H9 (cell line): ENCODE measurements at regions not wholly inside any gene's neighbourhood (a gene's known extent, or its start where the extent isn't known, plus 50 kb on each side); places are given as distances from the start of the nearest gene placed in this dataset.

Experiments used
- DNase-seq: peaks from one replicate; pipeline ENCODE4 v3.0.0-alpha.2; 2017
- H2AFZ ChIP-seq: one replicate; pipeline ENCODE4 v1.6.1; 2013; ENCODE audit warnings: mild to moderate bottlenecking, low read length, control low read depth, moderate library complexity
- H2AK5ac ChIP-seq: 2 replicates; pipeline ENCODE4 v1.6.1; 2013; ENCODE audit warnings: low read length, control low read depth, mixed read lengths; ENCODE audit not compliant: insufficient read length
- H2BK120ac ChIP-seq: one replicate; pipeline ENCODE4 v1.6.1; 2013; ENCODE audit warnings: low read depth, mild to moderate bottlenecking, low read length, control low read depth, inconsistent platforms; ENCODE audit not compliant: poor library complexity, severe bottlenecking
- H2BK12ac ChIP-seq: 2 replicates; pipeline ENCODE4 v1.6.1; 2013; ENCODE audit warnings: low read length, control low read depth, mixed read lengths, low read depth; ENCODE audit not compliant: insufficient read length
- H2BK15ac ChIP-seq: 2 replicates; pipeline ENCODE4 v1.6.1; 2013; ENCODE audit warnings: low read depth, low read length, control low read depth
- H2BK20ac ChIP-seq: one replicate; pipeline ENCODE4 v1.6.1; 2013; ENCODE audit warnings: low read depth, mild to moderate bottlenecking, low read length, control low read depth, inconsistent platforms; ENCODE audit not compliant: poor library complexity, severe bottlenecking
- H2BK5ac ChIP-seq: 2 replicates; pipeline ENCODE4 v1.6.1; 2013; ENCODE audit warnings: low read length, control low read depth, mixed read lengths; ENCODE audit not compliant: insufficient read length
- H3K14ac ChIP-seq: 2 replicates; pipeline ENCODE4 v1.6.1; 2013; ENCODE audit warnings: low read length, control low read depth; ENCODE audit not compliant: insufficient read depth
- H3K18ac ChIP-seq: 2 replicates; pipeline ENCODE4 v1.6.1; 2013; ENCODE audit warnings: low read depth, mild to moderate bottlenecking, mixed read lengths, low read length, control low read depth; ENCODE audit not compliant: insufficient read length
- H3K23ac ChIP-seq: 2 replicates; pipeline ENCODE4 v1.6.1; 2013; ENCODE audit warnings: low read length, control low read depth, mixed read lengths, low read depth; ENCODE audit not compliant: insufficient read length
- H3K23me2 ChIP-seq: 2 replicates; pipeline ENCODE4 v1.6.1; 2013; ENCODE audit warnings: low read depth, mild to moderate bottlenecking, mixed read lengths, low read length, control low read depth; ENCODE audit not compliant: insufficient read length, poor library complexity, severe bottlenecking
- H3K27ac ChIP-seq: 2 replicates; pipeline ENCODE4 v1.5.1; 2013; ENCODE audit warnings: low read length, control low read depth, mixed read lengths, low read depth; ENCODE audit not compliant: insufficient read length
- H3K27me3 ChIP-seq: 2 replicates; pipeline ENCODE4 v1.6.1; 2013; ENCODE audit warnings: low read length, control low read depth, inconsistent platforms; ENCODE audit not compliant: insufficient read depth
- H3K4ac ChIP-seq: 2 replicates; pipeline ENCODE4 v1.6.1; 2013; ENCODE audit warnings: low read depth, mild to moderate bottlenecking, control low read depth, inconsistent platforms, low read length, moderate library complexity
- H3K4me1 ChIP-seq: 2 replicates; pipeline ENCODE4 v1.6.1; 2013; ENCODE audit warnings: low read length, control low read depth, inconsistent platforms; ENCODE audit not compliant: insufficient read depth
- H3K4me2 ChIP-seq: 2 replicates; pipeline ENCODE4 v1.6.1; 2013; ENCODE audit warnings: low read length, control low read depth, mixed read lengths; ENCODE audit not compliant: insufficient read length, insufficient read depth
- H3K56ac ChIP-seq: 2 replicates; pipeline ENCODE4 v1.6.1; 2013; ENCODE audit warnings: low read depth, mild to moderate bottlenecking, mixed read lengths, low read length, control low read depth; ENCODE audit not compliant: insufficient read length
- H3K79me1 ChIP-seq: 2 replicates; pipeline ENCODE4 v1.6.1; 2013; ENCODE audit warnings: low read depth, mild to moderate bottlenecking, moderate library complexity, low read length, control low read depth, inconsistent platforms; ENCODE audit not compliant: insufficient read depth, poor library complexity, severe bottlenecking
- H3K79me2 ChIP-seq: 2 replicates; pipeline ENCODE4 v1.6.1; 2013; ENCODE audit warnings: low read length, control low read depth, inconsistent platforms; ENCODE audit not compliant: insufficient read depth
- H3K9ac ChIP-seq: 2 replicates; pipeline ENCODE4 v1.6.1; 2013; ENCODE audit warnings: low read length, control low read depth, mixed read lengths; ENCODE audit not compliant: insufficient read length; ENCODE audit errors: extremely low read depth
- H3K9me3 ChIP-seq: one replicate; pipeline ENCODE4 v1.6.1; 2013; ENCODE audit warnings: low read depth, low read length, inconsistent platforms; ENCODE audit not compliant: control insufficient read depth
- H3T11ph ChIP-seq: one replicate; pipeline ENCODE4 v1.6.1; 2013; ENCODE audit warnings: mild to moderate bottlenecking, low read length, control low read depth, inconsistent platforms
- H4K20me1 ChIP-seq: one replicate; pipeline ENCODE4 v1.6.1; 2013; ENCODE audit not compliant: control insufficient read depth, insufficient read length, insufficient read depth
- H4K5ac ChIP-seq: 2 replicates; pipeline ENCODE4 v1.6.1; 2013; ENCODE audit warnings: low read depth, mild to moderate bottlenecking, mixed read lengths, low read length, control low read depth; ENCODE audit not compliant: insufficient read length
- H4K8ac ChIP-seq: replicated peaks from 2 replicates; pipeline ENCODE4 v1.6.1; 2013; ENCODE audit warnings: low read length, control low read depth, mixed read lengths, low read depth; ENCODE audit not compliant: insufficient read length
- H4K91ac ChIP-seq: 2 replicates; pipeline ENCODE4 v1.6.1; 2013; ENCODE audit warnings: low read depth, mild to moderate bottlenecking, moderate library complexity, mixed read lengths, low read length, control low read depth; ENCODE audit not compliant: insufficient read length
- H3K27ac Mint-ChIP-seq, 3 experiments: 2 replicates in 2 of 3; 3 replicates in 1 of 3; pipeline ENCODE4 v1.8.0; 2020 to 2021; ENCODE audit warnings: mixed read lengths in 3 of 3, mild to moderate bottlenecking in 1 of 3, moderate library complexity in 1 of 3
- H3K27me3 Mint-ChIP-seq: 2 replicates; pipeline ENCODE4 v1.8.0; 2021; ENCODE audit warnings: low read depth, mild to moderate bottlenecking, moderate library complexity, mixed read lengths
- H3K36me3 Mint-ChIP-seq, 3 experiments: 2 replicates in 2 of 3; 3 replicates in 1 of 3; pipeline ENCODE4 v1.8.0; 2020 to 2021; ENCODE audit warnings: low read depth in 3 of 3, mixed read lengths in 3 of 3; ENCODE audit not compliant: insufficient read depth in 1 of 3
- H3K4me1 Mint-ChIP-seq, 2 experiments: 2 replicates each; pipeline ENCODE4 v1.8.0; 2020; ENCODE audit warnings: mixed read lengths in 2 of 2
- H3K4me3 Mint-ChIP-seq, 2 experiments: 2 replicates in 1 of 2; 3 replicates in 1 of 2; pipeline ENCODE4 v1.8.0; 2020 to 2021; ENCODE audit warnings: mild to moderate bottlenecking in 2 of 2, mixed read lengths in 2 of 2, moderate library complexity in 1 of 2
- H3K9me3 Mint-ChIP-seq, 2 experiments: 2 replicates in 1 of 2; 3 replicates in 1 of 2; pipeline ENCODE4 v1.8.0; 2020; ENCODE audit warnings: mild to moderate bottlenecking in 2 of 2, mixed read lengths in 2 of 2, moderate library complexity in 1 of 2
- CTCF ChIP-seq: fragments of 200-600 bp; sonication (generic); conservative IDR thresholded peaks from 3 replicates; pipeline ENCODE4 v1.8.0; 2021; ENCODE audit warnings: antibody characterized with exemption, mild to moderate bottlenecking
- WGBS: extraction: QIAGEN DNeasy Blood & Tissue Kit; methylation state at CpG from one replicate; pipeline ENCODE4 v1.1.7; 2013; ENCODE audit warnings: missing lambda C conversion rate, low lambda C conversion rate, mixed read lengths; ENCODE audit not compliant: insufficient read length; ENCODE audit errors: extremely low coverage; 5-methylcytosine and 5-hydroxymethylcytosine counted together

GRCh38 chr18:59993560-59993959 lies 93.8 kb downstream of the PMAIP1 start:
- Histone ChIP-seq H3K23ac (no peak overlapping the region), H3K56ac (no peak overlapping the region), H3K4me1 (no peaks in the 10 kb centered on the region), H2AK5ac (no peak overlapping the region), H2BK12ac (no peak overlapping the region), H3K4ac (no peak overlapping the region), H3K14ac (no peak overlapping the region), H3K18ac (no peak overlapping the region), H3K9me3 (no peaks in the 10 kb centered on the region), H3T11ph (no peak overlapping the region), H4K20me1 (no peaks in the 10 kb centered on the region), H3K27me3 (no peaks in the 10 kb centered on the region), H3K23me2 (no peaks in the 10 kb centered on the region), H4K91ac (no peak overlapping the region), H3K79me2 (no peaks in the 10 kb centered on the region), H3K4me2 (no peak overlapping the region), H2BK5ac (no peak overlapping the region), H2AFZ (no peak overlapping the region), H3K9ac (no peak overlapping the region), H2BK120ac (no peak overlapping the region), H2BK15ac (no peak overlapping the region), H4K8ac (no peak overlapping the region), H3K27ac (no peak overlapping the region), H4K5ac (no peak overlapping the region), H2BK20ac (no peak overlapping the region), H3K79me1 (no peaks in the 10 kb centered on the region)
- no peak overlapping the region for H3K4me3 Mint-ChIP-seq
- H3K27me3 Mint-ChIP-seq, result peaks cover 3% of the 10 kb centered on the region; the same call in 1 of the 2 replicates
- H3K9me3 Mint-ChIP-seq, result no peaks in the 10 kb centered on the region
- H3K36me3 Mint-ChIP-seq, result no peaks in the 10 kb centered on the region
- no peak overlapping the region for H3K27ac Mint-ChIP-seq
- TF ChIP-seq CTCF, result no peak
- DNase-seq, result no peak
- no CpG with 5 or more reads among the region's 5 CpGs for WGBS
- no peaks in the 10 kb centered on the region for H3K4me1 Mint-ChIP-seq
